BE2C (cell line): ENCODE measurements at regions not wholly inside any gene's neighbourhood (a gene's known extent, or its start where the extent isn't known, plus 50 kb on each side); places are given as distances from the start of the nearest gene placed in this dataset.

Experiments used
- DNase-seq: peaks from one replicate; pipeline ENCODE4 v3.0.0-alpha.2; 2020
- H3K27me3 ChIP-seq: fragments of 250-450 bp; sonication (Bioruptor Pico); 2 replicates; pipeline ENCODE4 v1.5.1; 2020; ENCODE audit warnings: mild to moderate bottlenecking
- H3K36me3 ChIP-seq: fragments of 250-450 bp; sonication (Bioruptor Pico); 2 replicates; pipeline ENCODE4 v1.5.1; 2020; ENCODE audit warnings: mild to moderate bottlenecking
- H3K4me1 ChIP-seq: fragments of 250-450 bp; sonication (Bioruptor Pico); 2 replicates; pipeline ENCODE4 v1.5.1; 2020
- H3K4me3 ChIP-seq: 2 replicates; pipeline ENCODE4 v1.5.1; 2011; ENCODE audit warnings: low read depth, low read length
- H3K9me3 ChIP-seq: fragments of 250-450 bp; sonication (Bioruptor Pico); 2 replicates; pipeline ENCODE4 v1.5.1; 2020
- TF ChIP-seq, protein P1 (sequence below): IDR thresholded peaks from 2 replicates; pipeline ENCODE4 v1.5.1; 2012; ENCODE audit warnings: mild to moderate bottlenecking, low read depth, low read length

DNA sequence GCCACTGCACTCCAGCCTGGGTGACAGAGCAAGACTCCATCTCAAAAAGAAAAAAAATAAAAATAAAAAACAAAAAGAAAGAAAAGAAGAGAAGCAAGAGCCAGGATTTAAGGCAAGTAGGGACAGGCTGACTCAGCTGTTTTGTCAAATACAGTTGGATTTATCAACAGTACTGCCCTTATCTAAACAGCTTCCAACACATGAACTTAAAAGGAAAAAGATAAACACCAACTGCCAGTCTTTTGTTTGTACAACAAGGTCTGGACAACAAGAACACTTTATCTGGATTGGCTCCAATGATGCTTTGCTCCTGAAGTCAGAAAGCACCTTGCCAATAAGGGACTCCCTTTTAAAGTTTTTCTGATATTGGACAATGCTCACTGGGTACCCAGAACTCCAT, 886.0 kb downstream of the ADGRL2 start:
- TF ChIP-seq, protein P1, sequence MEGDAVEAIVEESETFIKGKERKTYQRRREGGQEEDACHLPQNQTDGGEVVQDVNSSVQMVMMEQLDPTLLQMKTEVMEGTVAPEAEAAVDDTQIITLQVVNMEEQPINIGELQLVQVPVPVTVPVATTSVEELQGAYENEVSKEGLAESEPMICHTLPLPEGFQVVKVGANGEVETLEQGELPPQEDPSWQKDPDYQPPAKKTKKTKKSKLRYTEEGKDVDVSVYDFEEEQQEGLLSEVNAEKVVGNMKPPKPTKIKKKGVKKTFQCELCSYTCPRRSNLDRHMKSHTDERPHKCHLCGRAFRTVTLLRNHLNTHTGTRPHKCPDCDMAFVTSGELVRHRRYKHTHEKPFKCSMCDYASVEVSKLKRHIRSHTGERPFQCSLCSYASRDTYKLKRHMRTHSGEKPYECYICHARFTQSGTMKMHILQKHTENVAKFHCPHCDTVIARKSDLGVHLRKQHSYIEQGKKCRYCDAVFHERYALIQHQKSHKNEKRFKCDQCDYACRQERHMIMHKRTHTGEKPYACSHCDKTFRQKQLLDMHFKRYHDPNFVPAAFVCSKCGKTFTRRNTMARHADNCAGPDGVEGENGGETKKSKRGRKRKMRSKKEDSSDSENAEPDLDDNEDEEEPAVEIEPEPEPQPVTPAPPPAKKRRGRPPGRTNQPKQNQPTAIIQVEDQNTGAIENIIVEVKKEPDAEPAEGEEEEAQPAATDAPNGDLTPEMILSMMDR, result no peak
- no peaks in the 10 kb centered on the region for H3K4me1 ChIP-seq
- H3K4me3 ChIP-seq, result no peak overlapping the region
- no peaks in the 10 kb centered on the region for H3K27me3 ChIP-seq
- H3K9me3 ChIP-seq, result no peaks in the 10 kb centered on the region
- no peak for DNase-seq
- H3K36me3 ChIP-seq, result no peaks in the 10 kb centered on the region

GRCh38 chr1:82646888-82647287, 846.2 kb downstream of the ADGRL2 start:
- Histone ChIP-seq H3K4me1 (no peaks in the 10 kb centered on the region), H3K36me3 (no peaks in the 10 kb centered on the region), H3K27me3 (no peaks in the 10 kb centered on the region), H3K4me3 (no peak overlapping the region), H3K9me3 (no peaks in the 10 kb centered on the region)
- DNase-seq, result no peak
- TF ChIP-seq, protein P1, result no peak

DNA sequence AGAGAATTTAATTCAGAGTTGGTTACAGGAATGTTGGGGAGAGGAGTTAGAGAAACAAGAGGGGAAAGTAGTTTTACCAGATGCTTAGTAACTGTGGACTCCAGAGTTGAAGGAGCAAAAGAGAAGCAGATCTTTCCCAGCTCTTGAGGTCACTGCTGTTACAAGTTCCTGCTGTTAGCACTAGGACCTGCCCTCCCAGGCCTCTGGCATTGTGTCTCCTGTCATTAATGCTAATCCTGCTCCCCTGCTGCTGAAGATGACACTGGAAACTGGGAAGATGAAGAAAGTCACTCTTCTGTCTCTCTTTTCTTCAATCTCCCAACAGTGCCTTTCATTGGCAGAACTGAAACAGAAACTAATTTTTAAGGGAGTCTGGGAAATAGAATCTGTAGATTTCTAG, 845.6 kb downstream of the ADGRL2 start:
- Histone ChIP-seq H3K36me3 (no peaks in the 10 kb centered on the region), H3K9me3 (no peaks in the 10 kb centered on the region), H3K27me3 (no peaks in the 10 kb centered on the region), H3K4me3 (no peak overlapping the region), H3K4me1 (no peaks in the 10 kb centered on the region)
- no peak for DNase-seq
- TF ChIP-seq, protein P1, result no peak

GRCh38 chr1:82644186-82644915, 843.6 kb downstream of the ADGRL2 start:
- TF ChIP-seq, protein P1, result no peak
- no peak for DNase-seq
- no peaks in the 10 kb centered on the region for H3K27me3 ChIP-seq
- H3K9me3 ChIP-seq, result no peaks in the 10 kb centered on the region
- H3K4me1 ChIP-seq, result no peaks in the 10 kb centered on the region
- no peaks in the 10 kb centered on the region for H3K36me3 ChIP-seq
- no peak overlapping the region for H3K4me3 ChIP-seq

DNA sequence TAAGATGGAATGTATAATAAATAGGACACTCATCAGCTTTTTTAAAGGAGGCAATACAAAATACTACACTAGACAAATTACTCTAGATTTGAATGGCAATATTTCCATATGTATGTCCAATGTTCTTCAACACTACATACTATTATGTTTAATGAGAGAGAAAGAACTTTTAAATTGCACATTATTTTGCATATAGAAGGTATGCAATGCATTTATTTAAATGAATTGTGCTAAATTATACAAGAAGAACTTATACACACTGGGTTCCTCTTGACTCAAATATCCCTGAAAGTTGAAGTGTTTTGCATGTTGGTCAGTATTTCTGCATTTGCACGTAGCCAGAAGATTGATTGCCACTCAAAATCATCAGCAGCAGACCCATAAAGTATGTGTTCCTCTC, 839.6 kb downstream of the ADGRL2 start:
- H3K4me1 ChIP-seq, result no peaks in the 10 kb centered on the region
- no peak for DNase-seq
- no peaks in the 10 kb centered on the region for H3K27me3 ChIP-seq
- H3K9me3 ChIP-seq, result no peaks in the 10 kb centered on the region
- H3K36me3 ChIP-seq, result no peaks in the 10 kb centered on the region
- H3K4me3 ChIP-seq, result no peak overlapping the region
- TF ChIP-seq, protein P1, result no peak

DNA sequence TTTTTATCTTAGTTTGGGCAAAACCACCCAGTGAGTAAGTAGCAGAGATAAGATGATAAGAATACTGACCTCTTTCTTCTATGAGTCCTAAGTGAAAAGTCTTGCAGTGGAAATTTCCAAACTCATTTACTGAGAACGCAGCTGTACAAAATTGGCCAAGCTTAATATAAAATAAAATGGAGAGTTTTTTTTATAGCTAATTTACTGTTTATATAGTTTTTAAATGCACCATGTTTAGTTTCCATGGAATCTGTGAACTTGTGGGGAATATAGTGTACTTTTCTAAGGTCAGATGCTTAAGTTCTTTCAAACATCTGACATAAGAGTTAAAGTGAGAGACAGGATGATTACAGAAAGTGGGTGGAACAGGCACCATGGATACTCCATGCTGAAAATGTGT, 833.5 kb downstream of the ADGRL2 start:
- Histone ChIP-seq H3K27me3 (no peaks in the 10 kb centered on the region), H3K4me3 (no peak overlapping the region), H3K4me1 (no peaks in the 10 kb centered on the region), H3K36me3 (no peaks in the 10 kb centered on the region), H3K9me3 (no peaks in the 10 kb centered on the region)
- TF ChIP-seq, protein P1, result no peak
- DNase-seq, result no peak
